Mesendoderm (in vitro differentiated cells): ENCODE measurements at regions not wholly inside any gene's neighbourhood (a gene's known extent, or its start where the extent isn't known, plus 50 kb on each side); places are given as distances from the start of the nearest gene placed in this dataset.
"Not testable (repeated sequence)": the region's sequence is repeated elsewhere in the genome, so short reads cannot be mapped to it uniquely, and the experiment has no call there.

Source experiments
- DNase-seq: peaks from one replicate; pipeline ENCODE4 v3.0.0; 2013
- H2AK5ac ChIP-seq: 2 replicates; pipeline ENCODE4 v1.6.1; 2013; ENCODE audit warnings: low read length, inconsistent platforms
- H2BK120ac ChIP-seq: 2 replicates; pipeline ENCODE4 v1.6.1; 2013; ENCODE audit warnings: low read depth, mild to moderate bottlenecking, low read length, moderate library complexity, mixed read lengths
- H2BK15ac ChIP-seq: replicated peaks from 2 replicates; pipeline ENCODE4 v1.6.1; 2013; ENCODE audit warnings: low read depth, mild to moderate bottlenecking, moderate library complexity
- H2BK5ac ChIP-seq: 2 replicates; pipeline ENCODE4 v1.6.1; 2013; ENCODE audit warnings: low read length, inconsistent platforms
- H3K18ac ChIP-seq: 2 replicates; pipeline ENCODE4 v1.6.1; 2013; ENCODE audit warnings: mild to moderate bottlenecking, low read length, mixed read lengths
- H3K23ac ChIP-seq: one replicate; pipeline ENCODE4 v1.6.1; 2013; ENCODE audit warnings: low read length
- H3K27ac ChIP-seq: 2 replicates; pipeline ENCODE4 v1.5.1; 2013; ENCODE audit warnings: low read depth, mild to moderate bottlenecking, inconsistent platforms, low read length, moderate library complexity
- H3K27me3 ChIP-seq: 2 replicates; pipeline ENCODE4 v1.6.1; 2013; ENCODE audit warnings: low read length, control low read depth, mild to moderate bottlenecking, inconsistent platforms; ENCODE audit not compliant: insufficient read depth, poor library complexity
- H3K36me3 ChIP-seq: 2 replicates; pipeline ENCODE4 v1.6.1; 2013; ENCODE audit warnings: low read length, inconsistent platforms; ENCODE audit not compliant: control insufficient read depth, insufficient read depth
- H3K4ac ChIP-seq: one replicate; pipeline ENCODE4 v1.6.1; 2013; ENCODE audit warnings: low read depth, mild to moderate bottlenecking, low read length, moderate library complexity
- H3K4me1 ChIP-seq: 2 replicates; pipeline ENCODE4 v1.6.1; 2013; ENCODE audit warnings: low read depth, low read length, inconsistent platforms; ENCODE audit not compliant: control insufficient read depth
- H3K4me2 ChIP-seq: 2 replicates; pipeline ENCODE4 v1.6.1; 2013; ENCODE audit warnings: low read length
- H3K4me3 ChIP-seq: 2 replicates; pipeline ENCODE4 v1.5.1; 2013; ENCODE audit warnings: mild to moderate bottlenecking, low read length
- H3K56ac ChIP-seq: one replicate; pipeline ENCODE4 v1.6.1; 2013; ENCODE audit warnings: low read length
- H3K79me1 ChIP-seq: 2 replicates; pipeline ENCODE4 v1.6.1; 2013; ENCODE audit warnings: low read length, inconsistent platforms
- H3K79me2 ChIP-seq: 2 replicates; pipeline ENCODE4 v1.6.1; 2013; ENCODE audit warnings: mild to moderate bottlenecking, low read length; ENCODE audit not compliant: control insufficient read depth, insufficient read depth
- H3K9ac ChIP-seq: 2 replicates; pipeline ENCODE4 v1.6.1; 2013; ENCODE audit warnings: low read length, inconsistent platforms
- H4K5ac ChIP-seq: one replicate; pipeline ENCODE4 v1.6.1; 2013; ENCODE audit warnings: low read length
- H4K8ac ChIP-seq: one replicate; pipeline ENCODE4 v1.6.1; 2013; ENCODE audit warnings: low read depth, mild to moderate bottlenecking, control low read depth, low read length, moderate library complexity
- WGBS: extraction: QIAGEN DNeasy Blood & Tissue Kit; methylation state at CpG from one replicate; pipeline ENCODE4 v1.1.7; 2013; ENCODE audit warnings: low lambda C conversion rate, missing lambda C conversion rate; ENCODE audit not compliant: insufficient coverage; ENCODE audit errors: extremely low coverage; 5-methylcytosine and 5-hydroxymethylcytosine counted together

DNA sequence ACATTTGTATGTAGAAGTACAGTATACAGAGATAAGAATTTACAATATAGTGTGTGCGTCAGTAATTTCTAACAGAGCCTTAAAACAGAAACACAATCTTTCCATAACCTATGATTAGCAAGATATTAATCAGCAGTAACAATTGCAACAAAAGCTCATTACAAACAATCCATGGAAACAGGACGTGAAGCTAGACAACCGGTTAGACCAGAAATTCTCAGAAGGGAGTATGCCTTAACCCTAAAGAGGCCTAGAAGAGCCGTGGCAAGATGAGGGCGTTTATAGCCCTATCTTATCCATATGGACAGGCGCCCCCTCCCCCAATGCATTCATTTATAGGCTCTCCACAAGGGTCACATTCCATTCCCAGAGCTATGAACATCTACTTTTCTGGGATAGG, 184.2 kb upstream of the GK2 start:
- not testable (repeated sequence) for H3K4me1 ChIP-seq, H3K79me1 ChIP-seq, H2AK5ac ChIP-seq, H3K4me3 ChIP-seq, H3K9ac ChIP-seq, H4K5ac ChIP-seq, H2BK5ac ChIP-seq, H3K23ac ChIP-seq, H2BK15ac ChIP-seq, H3K36me3 ChIP-seq, H3K4me2 ChIP-seq, H3K27ac ChIP-seq, H3K18ac ChIP-seq, H2BK120ac ChIP-seq, H3K56ac ChIP-seq, H4K8ac ChIP-seq, H3K27me3 ChIP-seq, H3K79me2 ChIP-seq, DNase-seq, H3K4ac ChIP-seq
- no CpG with 5 or more reads among the region's 6 CpGs for WGBS

DNA sequence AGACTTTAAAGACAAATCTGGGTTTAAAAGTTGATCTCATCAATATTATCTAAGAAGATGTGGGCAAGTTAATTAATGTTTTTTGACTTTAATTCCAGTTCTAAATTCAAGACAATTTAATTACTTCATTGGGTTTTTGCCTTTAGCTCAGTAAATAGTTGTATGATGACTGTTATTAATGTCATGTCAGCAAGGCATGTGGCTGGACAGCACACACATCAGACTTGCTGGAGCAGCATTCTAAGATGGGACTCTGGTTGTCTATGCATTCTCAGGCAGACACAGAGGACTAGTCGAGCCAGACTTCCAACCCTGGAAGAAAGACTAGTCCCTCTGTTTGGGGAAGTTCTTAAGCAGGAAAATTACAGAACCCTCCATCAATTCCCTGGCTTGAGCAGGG, 180.7 kb upstream of the GK2 start:
- no peak overlapping the region for H3K9ac ChIP-seq
- no peak overlapping the region for H3K18ac ChIP-seq
- H4K8ac ChIP-seq = no peak overlapping the region
- H2BK120ac ChIP-seq = no peak overlapping the region
- H4K5ac ChIP-seq = no peak overlapping the region
- H3K79me2 ChIP-seq = no peaks in the 10 kb centered on the region
- DNase-seq = no peak
- H3K56ac ChIP-seq = no peak overlapping the region
- no peak overlapping the region for H2BK15ac ChIP-seq
- no peak overlapping the region for H2BK5ac ChIP-seq
- no peak overlapping the region for H2AK5ac ChIP-seq
- no peak overlapping the region for H3K23ac ChIP-seq
- no peak overlapping the region for H3K4me2 ChIP-seq
- H3K79me1 ChIP-seq = no peaks in the 10 kb centered on the region
- no peaks in the 10 kb centered on the region for H3K36me3 ChIP-seq
- no peaks in the 10 kb centered on the region for H3K27me3 ChIP-seq
- no peak overlapping the region for H3K4ac ChIP-seq
- no peak overlapping the region for H3K27ac ChIP-seq
- no peaks in the 10 kb centered on the region for H3K4me1 ChIP-seq
- no CpG with 5 or more reads among the region's 1 CpG for WGBS
- no peak overlapping the region for H3K4me3 ChIP-seq

DNA sequence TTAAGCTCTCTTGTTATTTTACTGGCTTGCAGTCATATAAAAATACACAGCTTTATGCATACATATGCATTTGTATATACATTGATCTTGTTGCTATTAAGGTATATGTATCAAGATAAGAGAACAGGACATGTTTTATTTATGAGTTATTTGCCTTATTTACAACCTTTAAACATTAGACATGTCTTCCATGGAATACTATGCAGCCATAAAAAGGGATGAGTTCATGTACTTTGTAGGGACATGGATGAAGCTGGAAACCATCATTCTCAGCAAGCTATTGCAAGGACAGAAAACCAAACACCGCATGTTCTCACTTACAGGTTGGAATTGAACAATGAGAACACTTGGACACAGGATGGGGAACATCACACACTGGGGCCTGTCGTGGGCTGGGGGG, 179.2 kb upstream of the GK2 start:
- not testable (repeated sequence) for H3K27ac ChIP-seq, H2AK5ac ChIP-seq, H3K79me2 ChIP-seq, DNase-seq, H3K18ac ChIP-seq, H2BK120ac ChIP-seq, H3K9ac ChIP-seq, H3K4me1 ChIP-seq, H3K23ac ChIP-seq, H2BK5ac ChIP-seq, H3K56ac ChIP-seq, H3K4ac ChIP-seq, H2BK15ac ChIP-seq, H3K4me2 ChIP-seq, H3K27me3 ChIP-seq, H3K36me3 ChIP-seq, H3K79me1 ChIP-seq, H4K5ac ChIP-seq, H4K8ac ChIP-seq, H3K4me3 ChIP-seq
- WGBS = no CpG with 5 or more reads among the region's 2 CpGs

DNA sequence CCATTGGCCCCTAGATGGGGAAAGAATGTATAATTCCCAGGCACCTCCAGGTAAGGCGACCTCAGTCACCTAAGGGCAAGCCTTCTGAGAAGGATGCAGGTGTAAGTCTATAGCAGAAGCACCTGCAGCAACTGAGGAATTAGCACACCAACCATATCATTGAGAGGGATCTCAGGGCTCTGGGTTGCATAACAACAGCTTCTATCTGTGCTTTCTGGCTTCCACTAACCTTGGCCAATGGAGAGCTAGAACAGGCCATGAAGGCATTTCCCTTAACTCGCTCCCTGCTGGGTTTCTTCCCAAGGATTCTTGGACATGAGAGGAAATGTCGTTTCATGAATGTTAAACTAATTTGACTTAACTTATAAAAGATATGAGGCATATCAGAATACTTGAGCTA, 177.8 kb upstream of the GK2 start:
- no peaks in the 10 kb centered on the region for H3K4me1 ChIP-seq
- no peak overlapping the region for H4K5ac ChIP-seq
- H3K36me3 ChIP-seq = no peaks in the 10 kb centered on the region
- H3K4me3 ChIP-seq = no peak overlapping the region
- H3K27ac ChIP-seq = no peak overlapping the region
- H2BK15ac ChIP-seq = no peak overlapping the region
- DNase-seq = peak; percentile 68
- no peak overlapping the region for H3K18ac ChIP-seq
- WGBS = no CpG with 5 or more reads among the region's 3 CpGs
- H3K79me2 ChIP-seq = no peaks in the 10 kb centered on the region
- H3K27me3 ChIP-seq = no peaks in the 10 kb centered on the region
- H2BK120ac ChIP-seq = no peak overlapping the region
- no peak overlapping the region for H3K9ac ChIP-seq
- no peak overlapping the region for H3K56ac ChIP-seq
- no peak overlapping the region for H3K4ac ChIP-seq
- H2AK5ac ChIP-seq = no peak overlapping the region
- no peak overlapping the region for H2BK5ac ChIP-seq
- H3K23ac ChIP-seq = no peak overlapping the region
- no peak overlapping the region for H3K4me2 ChIP-seq
- no peaks in the 10 kb centered on the region for H3K79me1 ChIP-seq
- H4K8ac ChIP-seq = no peak overlapping the region

DNA sequence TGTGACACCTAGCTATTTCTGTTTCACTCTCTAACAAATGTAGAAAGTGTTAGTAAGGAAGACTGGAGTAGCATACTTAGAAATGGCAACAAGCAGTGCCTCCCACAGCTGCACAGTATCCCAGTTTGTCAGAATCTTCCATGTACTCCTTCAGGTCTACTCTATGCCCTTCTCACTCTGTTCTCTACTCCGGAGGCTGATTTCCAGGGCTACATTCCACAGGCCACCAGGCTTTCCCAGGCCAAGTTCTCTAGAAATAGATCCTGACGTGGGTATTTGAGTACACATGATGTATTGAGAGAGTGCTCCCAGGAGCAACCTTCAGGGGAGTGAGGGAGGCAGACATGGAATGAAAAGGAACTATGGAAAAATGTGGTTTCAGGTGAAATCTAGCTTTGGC, 177.3 kb upstream of the GK2 start:
- no peak overlapping the region for H2BK5ac ChIP-seq
- no peak for DNase-seq
- H3K56ac ChIP-seq = no peak overlapping the region
- no peak overlapping the region for H3K27ac ChIP-seq
- H3K36me3 ChIP-seq = no peaks in the 10 kb centered on the region
- no peak overlapping the region for H2BK120ac ChIP-seq
- WGBS = no CpG with 5 or more reads among the region's 2 CpGs
- H3K27me3 ChIP-seq = no peaks in the 10 kb centered on the region
- H2BK15ac ChIP-seq = no peak overlapping the region
- H4K5ac ChIP-seq = no peak overlapping the region
- no peaks in the 10 kb centered on the region for H3K4me1 ChIP-seq
- H3K18ac ChIP-seq = no peak overlapping the region
- H3K79me2 ChIP-seq = no peaks in the 10 kb centered on the region
- no peak overlapping the region for H4K8ac ChIP-seq
- H3K4ac ChIP-seq = no peak overlapping the region
- no peak overlapping the region for H3K4me2 ChIP-seq
- no peaks in the 10 kb centered on the region for H3K79me1 ChIP-seq
- H3K9ac ChIP-seq = no peak overlapping the region
- no peak overlapping the region for H2AK5ac ChIP-seq
- H3K23ac ChIP-seq = no peak overlapping the region
- no peak overlapping the region for H3K4me3 ChIP-seq

GRCh38 chr4:79584902-79585301, 176.9 kb upstream of the GK2 start:
- no peaks in the 10 kb centered on the region for H3K36me3 ChIP-seq
- H3K56ac ChIP-seq = no peak overlapping the region
- H3K23ac ChIP-seq = no peak overlapping the region
- no peak overlapping the region for H4K5ac ChIP-seq
- no peak overlapping the region for H2BK15ac ChIP-seq
- no CpG with 5 or more reads among the region's 3 CpGs for WGBS
- H3K9ac ChIP-seq = no peak overlapping the region
- no peaks in the 10 kb centered on the region for H3K79me2 ChIP-seq
- H3K79me1 ChIP-seq = no peaks in the 10 kb centered on the region
- H2BK5ac ChIP-seq = no peak overlapping the region
- H3K18ac ChIP-seq = no peak overlapping the region
- no peak overlapping the region for H2BK120ac ChIP-seq
- H2AK5ac ChIP-seq = no peak overlapping the region
- H3K4me2 ChIP-seq = no peak overlapping the region
- H3K27me3 ChIP-seq = no peaks in the 10 kb centered on the region
- no peak overlapping the region for H3K27ac ChIP-seq
- DNase-seq = no peak
- H3K4me3 ChIP-seq = no peak overlapping the region
- H3K4ac ChIP-seq = no peak overlapping the region
- H3K4me1 ChIP-seq = no peaks in the 10 kb centered on the region
- H4K8ac ChIP-seq = no peak overlapping the region
